BJ (cell line): ENCODE measurements at regions not wholly inside any gene's neighbourhood (a gene's known extent, or its start where the extent isn't known, plus 50 kb on each side); places are given as distances from the start of the nearest gene placed in this dataset.
"Not testable (repeated sequence)": the region's sequence is repeated elsewhere in the genome, so short reads cannot be mapped to it uniquely, and the experiment has no call there.

Experiments
- CTCF ChIA-PET: fragments of 350-600 bp; formaldehyde crosslinking; extraction: SDS; loops from one replicate; lab custom pipeline; 2021; ENCODE audit warnings: antibody characterized with exemption, inconsistent platforms; lab: Yijun Ruan, JAX
- POLR2A ChIA-PET: fragments of 300-600 bp; sonication (Branson Sonifier 250); formaldehyde crosslinking; extraction: SDS; loops from one replicate; lab custom pipeline; 2021; ENCODE audit warnings: antibody characterized with exemption; lab: Charles Lee
- DNase-seq: peaks from one replicate; pipeline ENCODE4 v3.0.0-alpha.2; 2011; ENCODE audit warnings: low read depth
- H3K27me3 ChIP-seq: 2 replicates; pipeline ENCODE4 v1.6.0; 2011; ENCODE audit warnings: low read length; ENCODE audit not compliant: control insufficient read depth, insufficient read depth
- H3K36me3 ChIP-seq: 2 replicates; pipeline ENCODE4 v1.5.1; 2011; ENCODE audit warnings: low read length; ENCODE audit not compliant: control insufficient read depth, insufficient read depth
- H3K4me3 ChIP-seq: 2 replicates; pipeline ENCODE4 v1.5.1; 2011; ENCODE audit warnings: low read depth, mild to moderate bottlenecking, control low read depth, low read length
- TF ChIP-seq, protein P1 (sequence below): IDR thresholded peaks from 2 replicates; pipeline ENCODE4 v1.5.1; 2011; ENCODE audit warnings: low read depth, mild to moderate bottlenecking, control low read depth, inconsistent platforms, low read length, moderate library complexity; ENCODE audit not compliant: insufficient read depth

DNA sequence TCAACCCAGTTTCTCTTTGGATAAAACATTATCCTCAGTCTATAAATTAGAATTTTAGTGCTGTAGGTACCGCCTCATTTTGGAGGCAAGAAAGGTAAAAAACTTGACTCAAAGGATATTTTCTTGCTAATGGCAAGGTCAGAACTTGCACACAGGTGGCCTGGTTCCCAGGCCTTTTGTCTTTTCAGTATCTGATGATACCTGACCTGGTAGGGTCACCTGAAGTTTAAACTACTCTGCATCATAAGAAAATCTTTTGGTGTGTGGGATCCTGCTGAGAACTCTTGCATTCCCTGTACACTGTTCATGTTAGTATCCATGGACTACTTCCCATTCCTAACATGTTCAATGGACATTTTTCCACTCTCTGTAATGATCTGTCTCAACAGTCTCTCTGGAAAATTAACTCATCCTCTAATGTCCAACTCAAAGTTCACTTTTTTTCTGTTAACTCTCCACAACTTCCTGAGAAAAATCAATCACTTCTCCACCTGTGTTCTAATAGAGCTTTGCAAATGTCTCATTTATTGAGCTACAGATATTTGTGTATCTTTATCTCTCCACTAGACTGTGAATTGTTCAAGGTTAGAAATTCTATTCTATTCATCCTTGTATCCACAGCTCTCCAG is 317.1 kb upstream of the SOX9 start:
- Histone ChIP-seq H3K36me3 (no peaks in the 10 kb centered on the region), H3K4me3 (no peak overlapping the region), H3K27me3 (no peaks in the 10 kb centered on the region)
- CTCF ChIA-PET, result no interaction called here
- POLR2A ChIA-PET, result no interaction called here
- TF ChIP-seq, protein P1, sequence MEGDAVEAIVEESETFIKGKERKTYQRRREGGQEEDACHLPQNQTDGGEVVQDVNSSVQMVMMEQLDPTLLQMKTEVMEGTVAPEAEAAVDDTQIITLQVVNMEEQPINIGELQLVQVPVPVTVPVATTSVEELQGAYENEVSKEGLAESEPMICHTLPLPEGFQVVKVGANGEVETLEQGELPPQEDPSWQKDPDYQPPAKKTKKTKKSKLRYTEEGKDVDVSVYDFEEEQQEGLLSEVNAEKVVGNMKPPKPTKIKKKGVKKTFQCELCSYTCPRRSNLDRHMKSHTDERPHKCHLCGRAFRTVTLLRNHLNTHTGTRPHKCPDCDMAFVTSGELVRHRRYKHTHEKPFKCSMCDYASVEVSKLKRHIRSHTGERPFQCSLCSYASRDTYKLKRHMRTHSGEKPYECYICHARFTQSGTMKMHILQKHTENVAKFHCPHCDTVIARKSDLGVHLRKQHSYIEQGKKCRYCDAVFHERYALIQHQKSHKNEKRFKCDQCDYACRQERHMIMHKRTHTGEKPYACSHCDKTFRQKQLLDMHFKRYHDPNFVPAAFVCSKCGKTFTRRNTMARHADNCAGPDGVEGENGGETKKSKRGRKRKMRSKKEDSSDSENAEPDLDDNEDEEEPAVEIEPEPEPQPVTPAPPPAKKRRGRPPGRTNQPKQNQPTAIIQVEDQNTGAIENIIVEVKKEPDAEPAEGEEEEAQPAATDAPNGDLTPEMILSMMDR, result no peak
- no peak for DNase-seq

DNA sequence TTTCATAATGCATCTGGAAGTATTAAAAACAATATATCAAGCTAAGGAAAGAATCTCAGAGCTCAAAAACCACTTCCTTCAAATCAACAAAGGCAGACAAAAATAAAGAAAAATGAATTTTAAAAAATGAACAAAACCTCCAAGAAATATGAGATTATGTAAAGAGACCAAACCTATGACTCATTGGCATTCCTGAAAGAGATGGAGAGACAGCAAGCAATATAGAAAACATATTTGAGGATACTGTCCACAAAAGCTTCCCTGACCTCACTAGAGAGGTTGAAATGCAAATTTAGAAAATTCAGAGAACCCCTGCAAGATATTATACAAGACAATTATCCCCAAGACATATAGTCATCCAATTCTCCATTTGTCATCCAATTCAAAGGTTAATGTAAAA is 311.3 kb upstream of the SOX9 start:
- no peaks in the 10 kb centered on the region for H3K36me3 ChIP-seq
- DNase-seq, result no peak
- TF ChIP-seq, protein P1, result no peak
- POLR2A ChIA-PET, result no interaction called here
- CTCF ChIA-PET, result no interaction called here
- no peaks in the 10 kb centered on the region for H3K27me3 ChIP-seq
- H3K4me3 ChIP-seq, result no peak overlapping the region

DNA sequence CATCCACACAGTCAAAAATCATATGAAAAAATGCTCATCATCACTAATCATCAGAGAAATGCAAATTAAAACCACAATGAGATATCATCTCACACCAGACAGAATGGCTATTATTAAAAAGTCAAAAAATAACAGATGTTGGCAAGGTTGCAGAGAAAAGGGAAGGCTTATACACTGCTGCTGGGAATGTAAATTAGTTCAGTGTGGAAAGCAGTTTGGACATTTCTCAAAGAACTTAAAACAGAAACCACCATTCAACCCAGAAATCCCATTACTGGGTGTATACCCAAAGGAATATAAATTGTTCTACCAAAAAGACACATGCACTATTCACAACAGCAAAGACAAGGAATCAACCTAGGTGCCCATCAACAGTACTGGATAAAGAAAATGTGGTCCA is 307.0 kb upstream of the SOX9 start:
- H3K27me3 ChIP-seq, DNase-seq, CTCF ChIA-PET, H3K36me3 ChIP-seq, H3K4me3 ChIP-seq, POLR2A ChIA-PET: not testable (repeated sequence)

DNA sequence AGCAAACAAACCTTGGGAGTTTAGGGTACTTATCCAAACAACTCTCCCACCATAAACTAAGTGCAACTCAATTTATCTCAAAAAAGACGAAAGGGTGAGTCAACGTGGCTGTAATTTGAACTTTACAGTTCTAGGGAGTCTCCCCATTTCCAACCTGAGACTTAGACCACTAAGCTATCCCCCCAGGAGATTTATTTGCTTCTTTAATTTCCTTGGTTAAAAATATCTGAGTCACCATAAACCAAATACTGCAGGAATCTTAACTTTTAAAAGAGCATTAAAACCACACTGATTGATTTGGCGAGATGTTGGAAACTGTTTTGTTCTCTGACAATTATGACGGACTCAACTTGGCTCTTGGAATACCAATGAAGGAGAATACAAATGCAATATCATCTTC is 299.3 kb upstream of the SOX9 start:
- TF ChIP-seq, protein P1, result no peak
- no peak overlapping the region for H3K4me3 ChIP-seq

DNA sequence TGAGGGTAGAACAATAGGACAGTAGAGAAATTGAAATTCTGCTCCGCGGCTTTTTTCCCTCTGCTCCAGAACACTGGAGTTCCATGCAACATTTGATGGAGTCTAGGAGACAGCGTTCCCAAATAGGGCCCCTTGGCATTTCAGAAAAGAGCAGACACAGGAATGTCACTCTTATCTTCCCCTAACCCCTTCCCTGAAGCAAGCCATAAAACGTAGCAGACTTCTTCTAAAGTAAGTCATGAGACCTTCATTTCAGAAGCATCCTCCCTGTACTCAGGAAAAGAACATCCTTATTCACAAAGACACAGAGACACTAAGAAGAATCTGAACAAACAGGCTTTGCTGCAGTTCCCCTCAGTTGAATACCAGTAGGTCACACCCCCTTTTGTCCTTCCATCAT is 296.1 kb upstream of the SOX9 start:
- DNase-seq, result no peak
- POLR2A ChIA-PET, result no interaction called here
- CTCF ChIA-PET, result no interaction called here
- H3K36me3 ChIP-seq, result no peaks in the 10 kb centered on the region
- H3K4me3 ChIP-seq, result no peak overlapping the region
- TF ChIP-seq, protein P1, result no peak
- H3K27me3 ChIP-seq, result no peaks in the 10 kb centered on the region

More for the DNA sequence above, 299.3 kb upstream of the SOX9 start:
- POLR2A ChIA-PET, result no interaction called here
- Histone ChIP-seq H3K27me3 (no peaks in the 10 kb centered on the region), H3K36me3 (no peaks in the 10 kb centered on the region)
- CTCF ChIA-PET, result interaction anchor here (0.6 kb wide), 1 partner anchor 15 kb away, joined by 3 read pairs; no protein-coding TSS in a partner anchor
- no peak for DNase-seq

DNA sequence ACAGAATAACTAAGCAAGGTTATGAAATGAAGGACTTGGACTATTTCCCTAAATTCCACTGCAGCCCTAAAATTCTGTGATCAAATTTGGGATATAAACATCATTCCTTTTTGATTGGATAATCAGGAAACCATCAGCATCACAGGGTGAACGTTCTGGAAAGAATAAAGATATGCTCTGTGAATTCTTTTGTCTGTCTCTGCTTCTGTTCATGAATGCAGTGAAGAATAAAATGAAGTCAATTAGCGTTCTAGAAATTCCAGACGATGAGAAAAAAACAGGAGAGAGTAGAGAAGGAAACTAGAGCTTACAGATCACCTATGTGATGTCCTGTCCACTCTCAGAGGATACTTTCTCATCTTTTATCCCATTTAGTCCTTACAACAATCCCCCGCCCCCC is 295.1 kb upstream of the SOX9 start:
- POLR2A ChIA-PET, result no interaction called here

More for the DNA sequence above, 295.1 kb upstream of the SOX9 start:
- H3K36me3 ChIP-seq, result no peaks in the 10 kb centered on the region
- CTCF ChIA-PET, result interaction anchor here (0.7 kb wide), 1 partner anchor 1079 kb away, joined by 3 read pairs; no protein-coding TSS in a partner anchor
- DNase-seq, result no peak
- no peak overlapping the region for H3K4me3 ChIP-seq
- H3K27me3 ChIP-seq, result no peaks in the 10 kb centered on the region
- TF ChIP-seq, protein P1, result no peak
